Parathyroid adenoma (tissue), 2 donors: ENCODE measurements at regions not wholly inside any gene's neighbourhood (a gene's known extent, or its start where the extent isn't known, plus 50 kb on each side); places are given as distances from the start of the nearest gene placed in this dataset.

Experiments
- H2AFZ ChIP-seq: fragments of 300-600 bp; sonication (generic); one replicate; pipeline ENCODE4 v1.7.0; 2017; ENCODE audit warnings: antibody characterized with exemption, mild to moderate bottlenecking
- H3K27ac ChIP-seq: fragments of 300-600 bp; sonication (generic); one replicate; pipeline ENCODE4 v1.7.0; 2017
- H3K27me3 ChIP-seq: fragments of 300-600 bp; sonication (generic); one replicate; pipeline ENCODE4 v1.7.0; 2017; ENCODE audit warnings: low read length; ENCODE audit not compliant: control insufficient read depth, insufficient read depth
- H3K36me3 ChIP-seq: fragments of 300-600 bp; sonication (generic); one replicate; pipeline ENCODE4 v1.7.0; 2017; ENCODE audit warnings: low read length; ENCODE audit not compliant: control insufficient read depth, insufficient read depth
- H3K4me1 ChIP-seq: fragments of 300-600 bp; sonication (generic); one replicate; pipeline ENCODE4 v1.7.0; 2017; ENCODE audit warnings: control low read depth
- H3K4me2 ChIP-seq: fragments of 300-600 bp; sonication (generic); one replicate; pipeline ENCODE4 v1.7.0; 2017; ENCODE audit warnings: low read length
- H3K4me3 ChIP-seq: fragments of 300-600 bp; sonication (generic); one replicate; pipeline ENCODE4 v1.7.0; 2017; ENCODE audit warnings: low read depth, low read length
- H3K79me2 ChIP-seq: fragments of 300-600 bp; sonication (generic); one replicate; pipeline ENCODE4 v1.7.0; 2017; ENCODE audit warnings: control low read depth
- H3K9ac ChIP-seq: fragments of 300-600 bp; sonication (generic); one replicate; pipeline ENCODE4 v1.7.0; 2017; ENCODE audit warnings: mild to moderate bottlenecking
- H3K9me3 ChIP-seq: fragments of 300-600 bp; sonication (generic); one replicate; pipeline ENCODE4 v1.7.0; 2017; ENCODE audit warnings: low read length; ENCODE audit not compliant: control insufficient read depth
- CTCF ChIP-seq: fragments of 300-600 bp; sonication (generic); IDR thresholded peaks from one replicate; pipeline ENCODE4 v1.7.0; 2017; ENCODE audit warnings: antibody characterized with exemption, mild to moderate bottlenecking
- donor health status: primary hyperparathyroidism.

- Histone ChIP-seq H3K27me3 (no peaks in the 10 kb centered on the region), H2AFZ (no peak overlapping the region), H3K4me2 (no peak overlapping the region), H3K79me2 (no peaks in the 10 kb centered on the region), H3K36me3 (no peaks in the 10 kb centered on the region), H3K9me3 (no peaks in the 10 kb centered on the region), H3K27ac (no peak overlapping the region), H3K4me3 (no peak overlapping the region), H3K4me1 (no peaks in the 10 kb centered on the region), H3K9ac (no peak overlapping the region)
- TF ChIP-seq CTCF = no peak
These were observed 819.2 kb downstream of the CCSER2 start for GRCh38 chr10:85147346-85148250.

- no peaks in the 10 kb centered on the region for H3K27me3 ChIP-seq
- H3K9me3 ChIP-seq = no peaks in the 10 kb centered on the region
- H3K27ac ChIP-seq = no peak overlapping the region
- no peaks in the 10 kb centered on the region for H3K36me3 ChIP-seq
- H3K4me3 ChIP-seq = no peak overlapping the region
- no peaks in the 10 kb centered on the region for H3K79me2 ChIP-seq
- no peak overlapping the region for H3K9ac ChIP-seq
- no peak for TF ChIP-seq CTCF
- H2AFZ ChIP-seq = no peak overlapping the region
- H3K4me2 ChIP-seq = no peak overlapping the region
- no peaks in the 10 kb centered on the region for H3K4me1 ChIP-seq
These were observed 820.6 kb downstream of the CCSER2 start for GRCh38 chr10:85148693-85149640.

- Histone ChIP-seq H3K36me3 (no peaks in the 10 kb centered on the region), H2AFZ (no peak overlapping the region), H3K27me3 (no peaks in the 10 kb centered on the region), H3K4me1 (no peaks in the 10 kb centered on the region), H3K9me3 (no peaks in the 10 kb centered on the region), H3K27ac (no peak overlapping the region), H3K4me3 (no peak overlapping the region), H3K9ac (no peak overlapping the region), H3K79me2 (no peaks in the 10 kb centered on the region), H3K4me2 (no peak overlapping the region)
- TF ChIP-seq CTCF = no peak
These were observed 821.4 kb downstream of the CCSER2 start for GRCh38 chr10:85149766-85150165.

GRCh38 chr10:85151506-85151905 is 823.1 kb downstream of the CCSER2 start:
- Histone ChIP-seq H3K79me2 (no peaks in the 10 kb centered on the region), H3K27me3 (no peaks in the 10 kb centered on the region), H3K27ac (no peak overlapping the region), H3K9ac (no peak overlapping the region), H3K4me1 (no peaks in the 10 kb centered on the region), H2AFZ (no peak overlapping the region), H3K9me3 (no peaks in the 10 kb centered on the region), H3K36me3 (no peaks in the 10 kb centered on the region), H3K4me2 (no peak overlapping the region), H3K4me3 (no peak overlapping the region)
- no peak for TF ChIP-seq CTCF
